Posterior vena cava (tissue), 2 donors: ENCODE measurements at regions not wholly inside any gene's neighbourhood (a gene's known extent, or its start where the extent isn't known, plus 50 kb on each side); places are given as distances from the start of the nearest gene placed in this dataset.

Experiments
- DNase-seq: peaks from one replicate; pipeline ENCODE4 v3.0.0-alpha.2; 2020; ENCODE audit warnings: low spot score
- intact Hi-C, 2 donors: fragments of 100-400 bp; cut with DNase I; formaldehyde crosslinking; loops; one replicate each; pipeline versions ENCODE4 v1.14.1 to v1.14.2; 2022 to 2023
- donor health status: DM: yes; HTN: yes; CAD: no.
- donor health status: DM: yes; HTN: yes; CAD: no.

DNA sequence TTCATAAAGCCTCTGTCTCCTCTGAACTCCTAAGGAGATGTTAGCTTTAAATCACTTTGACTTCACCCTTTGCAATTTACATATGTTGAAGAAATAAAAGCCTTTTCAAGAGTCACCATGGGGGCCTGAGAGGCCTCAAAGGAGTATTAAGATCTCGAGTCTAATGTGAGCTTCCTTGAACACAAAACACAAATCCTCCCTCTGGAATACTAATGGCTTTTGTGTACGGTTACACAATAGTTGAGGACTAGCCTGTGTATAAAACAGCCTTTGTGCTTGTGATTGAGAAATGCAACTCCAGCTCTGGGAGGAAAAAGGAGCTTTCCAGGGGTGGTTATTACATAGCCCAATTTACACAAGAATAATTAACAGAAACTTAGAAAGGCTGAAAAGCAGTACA is 1140.2 kb downstream of the CDH11 start:
- intact Hi-C loops, result no loop called here
- no peak for DNase-seq

- intact Hi-C loops, result no loop called here
- no peak for DNase-seq
Observed at GRCh38 chr16:63980763-63981162, 1141.1 kb downstream of the CDH11 start.

DNA sequence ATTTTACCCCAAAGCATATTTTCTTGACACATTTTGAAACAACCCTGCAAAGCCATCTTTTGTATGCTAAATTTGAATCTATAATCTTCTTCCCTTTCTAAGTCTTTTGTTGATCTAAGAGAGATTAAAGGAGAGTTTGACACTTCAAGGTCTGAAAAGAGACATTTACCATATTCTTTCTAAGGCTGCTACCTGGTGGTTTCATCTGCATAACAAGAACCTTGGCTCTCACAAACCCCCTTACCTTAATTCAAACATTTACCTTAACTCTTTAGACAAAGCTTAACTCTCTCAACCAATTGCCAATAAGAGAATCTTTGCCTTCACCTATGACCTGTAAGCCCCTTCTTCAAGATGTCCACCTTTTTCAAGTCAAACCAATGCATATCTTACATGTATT is 1143.6 kb downstream of the CDH11 start:
- DNase-seq, result no peak
- intact Hi-C loops, result no loop called here

DNA sequence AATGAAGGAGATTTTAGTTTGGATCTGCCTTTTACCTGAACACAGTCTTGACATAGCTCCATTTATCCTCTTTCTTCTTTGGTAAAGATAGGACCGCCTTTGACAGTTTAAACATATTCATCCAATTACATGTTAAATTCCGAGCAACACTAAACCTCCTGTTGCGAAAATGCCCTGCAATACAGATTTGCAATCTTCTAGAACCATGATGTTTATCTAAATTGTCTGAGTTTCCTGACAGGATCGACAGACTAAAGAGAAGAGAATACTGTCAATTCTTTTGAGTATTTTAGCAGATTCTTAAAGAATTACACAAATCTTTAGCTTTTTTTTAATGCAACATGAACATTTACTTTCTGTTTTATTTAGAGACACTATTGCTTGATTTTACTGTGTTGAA is 1145.5 kb downstream of the CDH11 start:
- DNase-seq, result no peak
- intact Hi-C loops, result no loop called here

GRCh38 chr16:63975669-63976068 is 1146.2 kb downstream of the CDH11 start:
- intact Hi-C loops, result no loop called here
- no peak for DNase-seq

GRCh38 chr16:63967966-63968365 is 1153.9 kb downstream of the CDH11 start:
- no peak for DNase-seq
- intact Hi-C loops, result no loop called here

DNA sequence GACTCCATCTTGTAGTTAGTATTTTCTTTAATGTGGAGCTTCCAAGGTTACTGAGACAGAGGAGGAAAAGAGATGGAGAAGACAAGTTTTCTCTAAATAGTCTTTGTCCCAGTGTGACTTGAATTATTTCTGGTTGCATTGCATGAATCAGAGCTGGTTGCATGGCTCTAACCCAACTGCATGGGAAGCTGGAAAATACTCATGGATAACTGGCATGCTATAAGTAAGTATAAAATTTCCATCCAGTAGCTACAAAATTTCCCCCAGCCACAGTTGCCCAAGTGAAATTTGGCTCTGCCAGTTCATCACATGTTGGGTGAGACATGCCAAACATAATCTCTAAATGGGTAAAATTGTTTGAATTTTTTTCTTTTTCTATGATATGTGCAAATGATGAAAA is 1161.5 kb downstream of the CDH11 start:
- intact Hi-C loops, result no loop called here
- DNase-seq, result no peak

- intact Hi-C loops, result no loop called here
- DNase-seq, result no peak
Observed at GRCh38 chr16:63947022-63947421, 1174.8 kb downstream of the CDH11 start.

DNA sequence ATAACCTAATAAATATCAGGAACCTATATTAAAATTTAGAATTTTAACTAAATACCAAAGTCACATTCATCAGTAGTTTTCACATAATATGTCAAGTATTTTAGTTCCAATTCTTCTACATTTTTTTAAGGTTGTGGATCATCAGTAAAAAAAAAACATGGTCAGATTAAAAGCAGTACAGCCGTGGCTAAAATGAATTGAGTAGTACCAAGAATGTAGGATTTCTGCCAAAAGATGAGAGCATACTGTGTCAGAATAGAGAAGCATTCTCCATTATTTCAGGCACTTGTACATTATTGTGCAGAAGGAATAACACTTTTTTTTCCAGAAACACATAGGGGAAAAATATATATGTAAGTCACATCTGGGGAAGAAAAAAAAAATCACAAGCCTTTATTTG is 1176.1 kb downstream of the CDH11 start:
- intact Hi-C loops, result no loop called here
- DNase-seq, result no peak

DNA sequence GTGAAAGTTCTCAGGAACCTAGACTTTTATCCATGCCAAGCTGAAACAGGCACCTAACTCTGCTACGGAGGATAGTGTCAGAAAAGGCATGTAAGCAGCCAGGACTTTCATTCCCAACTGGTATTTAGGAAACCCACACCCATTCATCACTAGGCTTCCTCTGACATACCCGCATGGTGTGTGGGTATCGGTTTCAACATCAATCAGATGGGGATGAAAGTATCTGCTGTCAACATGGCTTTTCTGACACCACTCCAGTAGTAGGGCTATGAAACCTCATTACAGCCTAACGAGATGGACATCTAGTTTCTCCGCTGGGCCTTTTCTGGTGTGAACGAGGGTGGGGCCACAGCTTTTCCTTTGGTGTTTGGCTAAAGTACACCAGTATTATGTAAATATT is 1178.3 kb downstream of the CDH11 start:
- DNase-seq, result no peak
- intact Hi-C loops, result no loop called here

DNA sequence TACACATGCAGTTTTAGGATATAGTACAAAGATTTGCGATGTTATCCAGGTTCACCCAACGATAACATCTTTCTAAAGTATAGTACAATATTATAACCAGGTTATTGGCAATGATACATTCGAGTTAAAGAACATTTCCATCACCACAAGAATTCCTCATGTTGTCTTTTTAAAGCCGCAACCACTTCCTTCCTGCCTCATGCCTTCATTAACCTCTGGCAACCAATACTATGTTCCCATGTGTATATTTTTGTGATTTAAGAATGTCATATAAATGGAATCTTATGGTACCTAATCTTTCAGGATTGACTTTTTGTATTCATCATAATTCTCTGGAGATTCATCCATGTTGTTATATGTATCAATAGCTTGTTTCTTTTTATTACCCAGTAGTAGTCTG is 1183.2 kb downstream of the CDH11 start:
- intact Hi-C loops, result loop anchor here in 1 of 2 donors (5.0 kb wide), 1 partner anchor 341 kb away; no protein-coding TSS in a partner anchor
- DNase-seq, result no peak

DNA sequence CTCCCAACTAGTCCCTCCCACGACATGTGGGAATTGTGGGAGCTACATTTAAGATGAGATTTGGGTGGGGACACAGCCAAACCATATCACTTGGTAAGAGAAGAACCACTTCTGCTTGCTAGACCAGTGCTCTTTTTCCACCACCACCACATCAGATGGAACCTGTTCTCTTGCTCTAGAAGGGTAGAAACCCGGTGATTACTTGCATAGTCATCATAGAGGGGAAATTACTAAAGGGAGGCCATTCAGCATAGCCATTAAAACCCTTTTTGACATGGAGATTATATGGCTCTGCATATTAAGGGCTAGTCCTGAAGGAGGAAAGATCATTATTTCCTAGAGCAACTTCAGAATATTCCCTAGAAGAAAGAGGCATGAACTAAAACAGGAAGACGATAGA is 1188.0 kb downstream of the CDH11 start:
- no peak for DNase-seq
- intact Hi-C loops, result no loop called here

DNA sequence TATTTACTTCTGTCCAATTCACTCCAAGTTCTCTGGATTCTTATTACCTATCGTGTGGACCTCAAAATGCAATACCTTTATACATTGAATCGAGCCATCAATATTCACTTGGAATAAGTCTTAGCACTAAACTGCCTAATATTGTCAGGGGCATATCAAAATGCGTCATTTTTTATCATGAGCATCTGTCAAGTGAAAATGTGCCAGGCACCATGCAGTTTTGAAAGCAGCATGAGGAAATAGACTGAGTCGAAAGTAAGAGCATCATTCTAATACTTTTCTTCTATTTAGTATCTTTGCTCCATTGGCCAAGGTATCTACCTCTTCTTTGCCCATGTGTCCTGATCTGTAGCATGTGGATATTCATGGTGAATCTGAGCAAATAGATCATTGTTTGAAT is 1193.4 kb downstream of the CDH11 start:
- DNase-seq, result no peak

GRCh38 chr16:63925221-63925620 is 1196.6 kb downstream of the CDH11 start:
- intact Hi-C loops, result no loop called here
- DNase-seq, result no peak

More for the DNA sequence above, 1193.4 kb downstream of the CDH11 start:
- intact Hi-C loops, result no loop called here

DNA sequence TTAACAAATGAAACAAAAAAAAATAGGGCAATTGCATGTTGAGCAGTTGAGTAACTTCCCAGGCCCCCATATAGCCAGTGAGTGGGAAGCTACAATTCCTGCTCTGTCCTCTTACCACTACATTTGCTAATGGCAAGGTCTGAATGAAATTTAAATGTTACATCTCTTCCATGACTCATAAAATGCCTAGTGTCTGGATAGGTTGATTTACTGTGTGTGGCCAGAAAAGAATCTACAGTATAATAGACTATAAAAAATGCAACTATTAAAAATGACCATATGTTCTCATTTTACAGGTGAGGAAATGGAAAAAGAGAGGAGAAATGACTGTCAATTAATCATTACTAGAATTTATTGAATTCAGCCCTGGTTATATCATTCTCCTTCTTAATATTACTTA is 1199.3 kb downstream of the CDH11 start:
- intact Hi-C loops, result no loop called here

DNA sequence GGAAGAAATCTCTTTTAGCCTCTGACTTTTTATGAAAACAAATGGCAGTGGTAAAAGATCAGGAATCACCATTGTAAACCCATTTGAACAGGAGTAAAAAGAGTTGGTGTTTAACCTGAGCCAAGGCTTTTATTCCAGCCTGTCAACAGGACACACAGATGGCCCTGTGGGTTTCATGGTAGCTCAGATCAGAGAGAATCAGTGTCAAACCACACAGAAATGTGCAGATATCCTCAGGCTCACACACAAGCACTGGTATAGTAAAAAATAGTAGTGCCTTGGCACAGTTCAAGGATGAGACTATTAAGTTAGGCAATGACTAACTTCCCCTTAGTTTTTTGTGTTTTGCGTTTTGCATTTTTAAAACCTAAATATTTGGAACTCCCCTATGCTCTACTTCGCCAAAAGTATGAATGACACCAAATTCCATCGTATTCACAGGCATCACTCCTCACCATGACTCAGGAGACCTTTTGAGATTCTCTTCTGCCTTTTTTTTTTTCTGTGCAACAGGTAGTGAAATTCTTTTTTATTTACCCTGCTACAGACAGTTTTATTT is 1200.0 kb downstream of the CDH11 start:
- intact Hi-C loops, result no loop called here
- DNase-seq, result no peak

More for the DNA sequence above, 1199.3 kb downstream of the CDH11 start:
- no peak for DNase-seq

GRCh38 chr16:63913290-63913689 is 1208.6 kb downstream of the CDH11 start:
- intact Hi-C loops, result loop anchor here in 1 of 2 donors (10.0 kb wide), 1 partner anchor 1218 kb away; no protein-coding TSS in a partner anchor
- no peak for DNase-seq

GRCh38 chr16:63907251-63907650 is 1214.6 kb downstream of the CDH11 start:
- intact Hi-C loops, result no loop called here
- no peak for DNase-seq

- DNase-seq, result peak; percentile 71
- intact Hi-C loops, result no loop called here
Observed at GRCh38 chr16:63904930-63905329, 1216.9 kb downstream of the CDH11 start.

GRCh38 chr16:63904182-63904581 is 1217.7 kb downstream of the CDH11 start:
- no peak for DNase-seq
- intact Hi-C loops, result no loop called here

GRCh38 chr16:63896383-63897109 is 1225.3 kb downstream of the CDH11 start:
- no peak for DNase-seq
- intact Hi-C loops, result no loop called here
